Fibroblast of skin of left quadriceps (primary cell): ENCODE measurements at regions not wholly inside any gene's neighbourhood (a gene's known extent, or its start where the extent isn't known, plus 50 kb on each side); places are given as distances from the start of the nearest gene placed in this dataset.
"Not testable (repeated sequence)": the region's sequence is repeated elsewhere in the genome, so short reads cannot be mapped to it uniquely, and the experiment has no call there.

Experiments
- DNase-seq, 2 experiments: peaks; one replicate each; pipeline ENCODE4 v3.0.0-alpha.2; 2013; ENCODE audit warnings: low read depth in 2 of 2

DNA sequence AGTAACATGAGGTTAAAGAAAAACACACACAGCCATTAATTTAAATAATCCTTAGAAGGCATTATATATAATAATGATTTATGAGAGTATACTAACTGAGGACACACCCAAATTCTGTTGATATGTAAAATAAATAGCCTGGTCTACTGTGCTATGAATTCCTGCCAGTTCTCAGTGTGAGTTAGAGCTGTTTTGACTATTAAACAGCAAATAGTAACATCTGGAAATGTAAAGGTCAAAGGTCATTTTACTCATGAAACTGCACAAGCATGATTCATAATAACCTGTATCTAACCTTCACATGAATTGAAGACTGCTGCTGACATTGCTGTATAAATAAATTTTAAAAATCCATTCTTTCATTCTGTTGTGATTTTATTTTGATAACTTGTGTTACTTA, 966.7 kb downstream of the SLC6A15 start:
- peak; percentile 48 to 54 for DNase-seq

DNA sequence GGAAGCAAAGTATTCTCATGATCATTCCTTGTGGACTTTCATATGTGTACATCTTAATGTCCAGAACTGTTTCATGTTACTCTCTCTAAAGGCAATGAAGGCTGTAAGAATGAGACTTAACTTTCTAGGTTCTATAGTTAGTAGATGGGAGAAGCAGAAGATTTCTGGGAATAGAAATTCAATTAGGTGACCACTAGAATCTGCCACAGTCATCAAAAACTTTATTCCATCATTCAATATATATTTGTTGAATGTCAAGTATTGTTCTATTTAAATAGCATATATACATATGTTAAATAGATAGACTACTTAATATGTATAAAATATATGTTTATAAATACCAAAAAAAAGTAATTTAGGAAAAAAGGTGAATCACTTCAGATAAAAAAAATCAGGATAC, 972.9 kb downstream of the SLC6A15 start:
- DNase-seq = no peak

DNA sequence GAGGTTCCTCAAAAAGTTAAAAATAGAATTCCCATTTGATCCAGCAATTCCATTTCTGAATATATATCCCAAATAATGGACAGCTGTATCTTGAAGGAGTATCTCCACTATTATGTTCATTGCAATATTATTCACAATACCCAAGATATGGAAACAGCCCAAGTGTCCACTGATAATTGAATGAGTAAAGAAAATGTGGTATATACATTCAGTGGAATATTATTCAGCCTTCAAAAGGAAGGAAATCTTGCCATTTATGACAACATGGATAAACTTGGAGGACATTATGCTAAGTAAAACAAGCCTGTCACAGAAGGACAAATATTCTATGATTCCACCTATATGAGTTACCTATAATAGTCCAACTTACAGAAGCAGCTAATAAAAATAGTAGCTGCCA, 979.0 kb downstream of the SLC6A15 start:
- no peak for DNase-seq

- no peak for DNase-seq
Measured at GRCh38 chr12:83932011-83932410, 980.6 kb downstream of the SLC6A15 start.

- no peak for DNase-seq
Measured at GRCh38 chr12:83931451-83931850, 981.1 kb downstream of the SLC6A15 start.

- not testable (repeated sequence) for DNase-seq
Measured at GRCh38 chr12:83929792-83930191, 982.8 kb downstream of the SLC6A15 start.

- DNase-seq = no peak
Measured at GRCh38 chr12:83920821-83921547, 991.6 kb downstream of the SLC6A15 start.

DNA sequence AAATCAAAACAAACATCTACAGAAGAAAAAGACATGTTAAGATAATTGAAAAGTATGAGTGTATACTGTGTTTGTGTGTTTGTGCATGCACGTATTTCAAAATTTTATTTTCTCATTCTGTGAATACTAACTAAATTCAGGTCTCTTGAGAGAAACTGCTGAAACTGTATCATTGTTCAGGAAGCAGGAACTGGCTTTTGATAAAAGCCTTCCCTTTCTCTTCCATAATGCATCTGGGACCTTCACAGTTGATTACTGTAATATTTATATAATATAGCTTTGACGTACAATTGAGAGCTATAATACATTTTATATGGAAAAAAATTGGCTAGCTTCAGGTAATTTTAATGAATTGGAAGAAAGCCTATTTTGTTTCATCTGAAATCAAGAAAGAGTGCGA, 993.5 kb downstream of the SLC6A15 start:
- no peak for DNase-seq

DNA sequence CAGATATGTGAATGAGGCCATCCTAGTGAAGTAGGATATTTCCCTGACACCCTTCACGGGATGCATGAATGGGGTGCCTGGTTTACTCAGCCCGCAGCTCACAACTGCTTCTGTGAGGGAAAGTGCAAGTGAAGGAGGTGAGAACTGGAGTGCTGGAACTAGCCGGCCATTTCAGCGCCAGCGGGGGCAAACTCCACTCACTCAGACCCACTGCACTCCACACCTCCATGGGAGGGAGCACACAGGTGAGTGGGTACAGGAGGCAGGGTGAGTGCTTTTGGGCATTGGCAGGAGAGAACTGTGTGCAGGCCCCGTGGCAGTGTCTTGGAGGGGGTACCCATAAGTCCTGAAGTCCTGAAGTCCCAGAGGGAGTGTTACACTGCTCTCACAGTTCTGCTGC, 1008.4 kb downstream of the SLC6A15 start:
- no peak for DNase-seq

DNA sequence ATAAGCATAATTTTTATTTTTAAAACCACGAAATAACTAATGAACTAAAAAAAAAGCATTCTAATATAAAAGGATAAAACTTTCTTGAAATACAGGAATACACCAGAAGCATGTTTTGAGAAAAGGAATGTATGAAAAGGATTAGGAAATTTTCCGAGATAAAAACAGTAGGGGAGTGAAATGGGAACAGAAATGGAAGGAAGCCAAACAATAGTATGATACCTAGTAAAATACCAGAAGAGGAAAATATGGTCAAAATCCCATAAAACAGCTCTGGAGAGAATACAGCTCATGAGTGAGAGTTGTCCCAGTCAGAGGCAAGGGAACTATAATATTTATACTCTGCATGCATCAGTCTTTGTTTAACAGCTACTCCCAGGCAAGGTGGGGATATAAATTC, 1016.2 kb downstream of the SLC6A15 start:
- no peak for DNase-seq

- no peak for DNase-seq
Measured at GRCh38 chr12:83893101-83893500, 1019.5 kb downstream of the SLC6A15 start.

- no peak for DNase-seq
Measured at GRCh38 chr12:83889745-83890144, 1022.9 kb downstream of the SLC6A15 start.

GRCh38 chr12:83886479-83886878, 1026.1 kb downstream of the SLC6A15 start:
- no peak for DNase-seq

DNA sequence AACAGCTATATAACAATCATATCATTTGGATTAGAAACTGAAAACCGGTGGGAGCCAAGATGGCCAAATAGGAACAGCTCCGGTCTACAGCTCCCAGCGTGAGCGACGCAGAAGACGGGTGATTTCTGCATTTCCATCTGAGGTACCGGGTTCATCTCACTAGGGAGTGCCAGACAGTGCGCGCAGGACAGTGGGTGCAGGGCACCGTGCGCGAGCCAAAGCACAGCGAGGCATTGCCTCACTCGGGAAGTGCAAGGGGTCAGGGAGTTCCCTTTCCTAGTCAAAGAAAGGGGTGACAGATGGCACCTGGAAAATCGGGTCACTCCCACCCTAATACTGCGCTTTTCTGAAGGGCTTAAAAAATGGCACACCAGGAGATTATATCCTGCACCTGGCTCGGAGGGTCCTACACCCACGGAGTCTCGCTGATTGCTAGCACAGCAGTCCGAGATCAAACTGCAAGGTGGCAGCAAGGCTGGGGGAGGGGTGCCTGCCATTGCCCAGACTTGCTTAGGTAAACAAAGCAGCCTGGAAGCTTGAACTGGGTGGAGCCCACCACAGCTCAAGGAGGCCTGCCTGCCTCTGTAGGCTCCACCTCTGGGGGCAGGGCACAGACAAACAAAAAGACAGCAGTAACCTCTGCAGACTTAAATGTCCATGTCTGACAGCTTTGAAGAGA, 1041.5 kb downstream of the SLC6A15 start:
- DNase-seq = not testable (repeated sequence)

GRCh38 chr12:83866477-83866876, 1046.1 kb downstream of the SLC6A15 start:
- no peak for DNase-seq

GRCh38 chr12:83865431-83865830, 1047.2 kb downstream of the SLC6A15 start:
- no peak for DNase-seq

DNA sequence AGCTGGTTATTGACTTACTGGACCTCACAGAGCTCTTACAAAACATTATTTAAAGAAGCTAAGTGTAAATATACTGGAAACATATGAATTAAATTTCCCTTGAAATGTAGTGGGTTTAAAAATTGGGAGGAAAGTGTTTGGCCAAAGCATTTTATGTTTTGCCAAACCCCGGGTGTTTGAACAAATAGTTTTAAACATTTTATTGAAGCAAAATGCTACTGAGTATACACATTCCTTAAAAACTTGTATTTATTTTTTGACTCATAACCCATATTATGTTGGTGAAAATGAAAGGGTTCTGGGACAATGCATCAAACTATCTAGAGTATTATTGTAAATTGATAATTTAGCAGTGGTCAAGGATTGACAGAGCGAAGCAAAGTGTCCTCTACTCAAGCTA, 1048.5 kb downstream of the SLC6A15 start:
- DNase-seq = no peak

DNA sequence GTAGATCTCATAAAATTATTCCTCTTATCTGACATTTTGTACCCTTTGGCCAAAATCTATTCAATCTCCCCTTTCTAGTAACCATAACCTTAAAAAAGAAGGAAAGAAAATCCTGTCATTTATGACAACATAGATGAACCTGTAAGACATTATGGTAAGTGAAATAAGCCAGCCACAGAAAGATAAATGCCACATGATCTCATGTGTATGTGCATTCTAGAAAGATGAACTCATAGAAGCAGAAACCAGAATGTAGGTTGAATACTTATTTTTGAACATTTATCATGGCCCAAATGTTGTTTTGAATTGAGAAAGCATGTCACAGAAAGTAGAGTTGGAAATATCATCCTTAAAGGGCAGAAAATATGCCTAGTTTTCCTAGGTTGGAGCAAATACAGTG, 1053.6 kb downstream of the SLC6A15 start:
- DNase-seq = no peak

- no peak for DNase-seq
Measured at GRCh38 chr12:83856803-83857202, 1055.8 kb downstream of the SLC6A15 start.

DNA sequence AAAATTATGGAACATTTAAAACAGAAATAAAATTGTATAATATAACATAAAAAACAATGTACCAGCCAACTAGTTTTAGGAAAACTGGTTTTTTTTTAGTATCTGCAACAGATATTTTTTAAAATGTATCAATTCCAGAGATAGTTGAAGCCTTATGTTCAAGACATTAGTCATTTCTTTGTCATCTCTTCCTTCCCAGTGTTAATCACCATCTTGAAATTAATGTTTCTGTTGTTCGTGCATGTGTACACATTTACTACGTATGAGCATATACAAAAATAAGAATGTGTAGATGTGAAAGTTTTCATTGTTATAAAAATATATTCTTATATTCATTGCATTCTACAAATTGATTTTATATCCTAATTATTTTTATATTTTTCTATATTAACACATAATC, 1062.1 kb downstream of the SLC6A15 start:
- DNase-seq = no peak

- DNase-seq = no peak
Measured at GRCh38 chr12:83848702-83849101, 1063.9 kb downstream of the SLC6A15 start.

DNA sequence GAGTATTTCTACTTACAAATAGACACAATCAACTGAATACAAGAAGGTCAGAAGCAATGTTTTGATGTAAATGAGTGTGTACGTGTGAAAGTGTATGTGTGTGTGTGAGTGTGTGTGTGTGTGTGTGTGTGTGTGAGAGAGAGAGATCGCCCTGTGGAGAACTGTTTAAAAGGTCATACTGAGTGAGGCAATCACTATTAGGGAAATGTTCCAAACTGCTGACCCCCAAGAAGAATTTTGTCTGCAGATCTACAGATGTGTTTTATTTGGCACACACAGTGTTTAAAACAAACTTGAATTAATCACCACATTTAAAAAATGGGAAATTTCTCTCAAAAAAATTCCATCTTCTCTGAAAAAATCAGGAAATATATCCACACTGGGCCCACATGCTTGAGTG, 1069.1 kb downstream of the SLC6A15 start:
- no peak for DNase-seq

GRCh38 chr12:83841620-83842019, 1071.0 kb downstream of the SLC6A15 start:
- peak; percentile 36 to 43 for DNase-seq

DNA sequence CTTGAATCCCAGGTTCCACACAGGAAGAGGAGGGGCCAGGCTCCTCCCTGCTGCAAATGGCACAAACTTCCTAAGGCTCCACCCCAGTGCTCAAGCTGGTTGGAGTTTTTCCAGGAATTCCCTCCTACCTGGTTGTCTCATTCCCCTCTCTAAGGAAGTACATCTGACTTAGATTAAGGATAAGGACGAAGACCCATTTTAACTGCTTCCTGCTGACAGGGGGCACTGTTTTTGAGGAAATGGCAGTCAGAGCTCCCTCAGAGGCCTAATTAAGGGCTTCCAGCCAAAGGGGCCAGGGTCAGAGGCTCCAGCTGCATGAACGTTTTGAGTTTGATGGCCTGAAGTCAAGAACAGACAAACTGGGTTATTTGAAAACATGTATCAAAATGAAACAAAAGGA, 1084.7 kb downstream of the SLC6A15 start:
- DNase-seq = no peak
